Endometrial microvascular endothelial cells (primary cell): ENCODE measurements at regions not wholly inside any gene's neighbourhood (a gene's known extent, or its start where the extent isn't known, plus 50 kb on each side); places are given as distances from the start of the nearest gene placed in this dataset.
"Not testable (repeated sequence)": the region's sequence is repeated elsewhere in the genome, so short reads cannot be mapped to it uniquely, and the experiment has no call there.

Experiments used
- in situ Hi-C: cut with HindIII; loops from 2 replicates; pipeline ENCODE4 v1.10.0; 2017; ENCODE audit warnings: low sequenced_read_pairs, low pct_unique_long_range_greater_than_20kb; ENCODE audit errors: inconsistent ontology term

GRCh38 chr5:88643315-88643714 lies 239.7 kb downstream of the MEF2C start:
- in situ Hi-C loops = no loop called here

GRCh38 chr5:88634014-88634413 lies 249.0 kb downstream of the MEF2C start:
- in situ Hi-C loops = no loop called here

- in situ Hi-C loops = not testable (repeated sequence)
Measured at GRCh38 chr5:88622890-88623289, 260.1 kb downstream of the MEF2C start.

- in situ Hi-C loops = not testable (repeated sequence)
Measured at GRCh38 chr5:88615767-88616166, 267.2 kb downstream of the MEF2C start.

- in situ Hi-C loops = no loop called here
Measured at GRCh38 chr5:88613051-88613450, 269.9 kb downstream of the MEF2C start.

- in situ Hi-C loops = no loop called here
Measured at GRCh38 chr5:88610586-88610985, 272.4 kb downstream of the MEF2C start.

- in situ Hi-C loops = no loop called here
Measured at GRCh38 chr5:88607492-88607891, 275.5 kb downstream of the MEF2C start.

GRCh38 chr5:88606626-88607025 lies 276.4 kb downstream of the MEF2C start:
- in situ Hi-C loops = no loop called here

GRCh38 chr5:88606173-88606572 lies 276.8 kb downstream of the MEF2C start:
- in situ Hi-C loops = no loop called here

- in situ Hi-C loops = no loop called here
Measured at GRCh38 chr5:88602584-88602983, 280.4 kb downstream of the MEF2C start.

GRCh38 chr5:88594441-88594840 lies 288.5 kb downstream of the MEF2C start:
- in situ Hi-C loops = no loop called here

- in situ Hi-C loops = no loop called here
Measured at GRCh38 chr5:88588609-88589008, 294.4 kb downstream of the MEF2C start.

GRCh38 chr5:88583471-88583870 lies 299.5 kb downstream of the MEF2C start:
- in situ Hi-C loops = no loop called here

GRCh38 chr5:88558366-88558765 lies 289.7 kb upstream of the TMEM161B start:
- in situ Hi-C loops = no loop called here

- in situ Hi-C loops = no loop called here
Measured at GRCh38 chr5:88557881-88558280, 289.2 kb upstream of the TMEM161B start.

- in situ Hi-C loops = no loop called here
Measured at GRCh38 chr5:88557131-88557530, 288.5 kb upstream of the TMEM161B start.

- in situ Hi-C loops = no loop called here
Measured at GRCh38 chr5:88556406-88556805, 287.8 kb upstream of the TMEM161B start.

- in situ Hi-C loops = no loop called here
Measured at GRCh38 chr5:88555674-88556073, 287.0 kb upstream of the TMEM161B start.

GRCh38 chr5:88553986-88554385 lies 285.3 kb upstream of the TMEM161B start:
- in situ Hi-C loops = no loop called here

- in situ Hi-C loops = no loop called here
Measured at GRCh38 chr5:88553136-88553875, 284.7 kb upstream of the TMEM161B start.

- in situ Hi-C loops = no loop called here
Measured at GRCh38 chr5:88552426-88552825, 283.8 kb upstream of the TMEM161B start.
